NCI-H1436 (cell line): ENCODE measurements at regions not wholly inside any gene's neighbourhood (a gene's known extent, or its start where the extent isn't known, plus 50 kb on each side); places are given as distances from the start of the nearest gene placed in this dataset.

Source experiments
- DNase-seq: peaks from one replicate; lab custom pipeline; 2025; lab: John Stamatoyannopoulos, UW

- no peak for DNase-seq
These were observed 239.5 kb downstream of the BUD13 start for GRCh38 chr11:116533186-116533825.

GRCh38 chr11:116532066-116532465 lies 240.7 kb downstream of the BUD13 start:
- DNase-seq = no peak

GRCh38 chr11:116530705-116531104 lies 242.1 kb downstream of the BUD13 start:
- no peak for DNase-seq

GRCh38 chr11:116529271-116529670 lies 243.5 kb downstream of the BUD13 start:
- DNase-seq = no peak

- no peak for DNase-seq
These were observed 245.4 kb downstream of the BUD13 start for GRCh38 chr11:116527180-116527991.

GRCh38 chr11:116525961-116526495 lies 246.8 kb downstream of the BUD13 start:
- DNase-seq = no peak

GRCh38 chr11:116519499-116519898 lies 253.3 kb downstream of the BUD13 start:
- DNase-seq = no peak

GRCh38 chr11:116518141-116518540 lies 254.6 kb downstream of the BUD13 start:
- DNase-seq = no peak

- DNase-seq = no peak
These were observed 255.2 kb downstream of the BUD13 start for GRCh38 chr11:116517584-116517983.

- no peak for DNase-seq
These were observed 255.7 kb downstream of the BUD13 start for GRCh38 chr11:116517077-116517476.

- no peak for DNase-seq
These were observed 257.1 kb downstream of the BUD13 start for GRCh38 chr11:116515664-116516184.

GRCh38 chr11:116513894-116514293 lies 258.9 kb downstream of the BUD13 start:
- DNase-seq = no peak

GRCh38 chr11:116513278-116513823 lies 259.4 kb downstream of the BUD13 start:
- DNase-seq = no peak

GRCh38 chr11:116512841-116513240 lies 259.9 kb downstream of the BUD13 start:
- DNase-seq = no peak

- no peak for DNase-seq
These were observed 261.1 kb downstream of the BUD13 start for GRCh38 chr11:116511684-116512083.

- no peak for DNase-seq
These were observed 261.7 kb downstream of the BUD13 start for GRCh38 chr11:116510886-116511650.

GRCh38 chr11:116510166-116510565 lies 262.6 kb downstream of the BUD13 start:
- DNase-seq = no peak

GRCh38 chr11:116509551-116509950 lies 263.2 kb downstream of the BUD13 start:
- no peak for DNase-seq

GRCh38 chr11:116507849-116508695 lies 264.7 kb downstream of the BUD13 start:
- DNase-seq = no peak

- DNase-seq = no peak
These were observed 265.8 kb downstream of the BUD13 start for GRCh38 chr11:116507016-116507415.

GRCh38 chr11:116506263-116506825 lies 266.4 kb downstream of the BUD13 start:
- DNase-seq = no peak
